Muscle of leg (tissue), 3 donors: ENCODE measurements at regions not wholly inside any gene's neighbourhood (a gene's known extent, or its start where the extent isn't known, plus 50 kb on each side); places are given as distances from the start of the nearest gene placed in this dataset.

ENCODE experiments used
- DNase-seq: peaks from one replicate; pipeline ENCODE4 v3.0.0; 2013
- H3K27ac ChIP-seq: one replicate; pipeline ENCODE4 v1.5.1; 2013; ENCODE audit warnings: mild to moderate bottlenecking, low read length, control low read depth
- H3K27me3 ChIP-seq: one replicate; pipeline ENCODE4 v1.6.1; 2013; ENCODE audit warnings: low read length; ENCODE audit not compliant: control insufficient read depth, insufficient read depth
- H3K36me3 ChIP-seq: one replicate; pipeline ENCODE4 v1.6.1; 2013; ENCODE audit warnings: low read length; ENCODE audit not compliant: control insufficient read depth, insufficient read depth
- H3K4me1 ChIP-seq: one replicate; pipeline ENCODE4 v1.6.1; 2013; ENCODE audit warnings: low read length; ENCODE audit not compliant: control insufficient read depth, insufficient read depth
- H3K4me3 ChIP-seq: one replicate; pipeline ENCODE4 v1.5.1; 2013; ENCODE audit warnings: low read length, control low read depth
- H3K9me3 ChIP-seq: replicated peaks from 2 replicates; pipeline ENCODE4 v1.6.1; 2013; ENCODE audit warnings: low read depth, low read length; ENCODE audit not compliant: control insufficient read depth
- WGBS: methylation state at CpG from one replicate; pipeline ENCODE4 v1.1.5; 2013; ENCODE audit warnings: missing lambda C conversion rate; ENCODE audit not compliant: insufficient coverage; 5-methylcytosine and 5-hydroxymethylcytosine counted together

GRCh38 chr17:68705714-68706076, 104.5 kb upstream of the FAM20A start:
- DNase-seq = peak; percentile 63
- no CpG with 5 or more reads among the region's 3 CpGs for WGBS
- no peaks in the 10 kb centered on the region for H3K27me3 ChIP-seq
- no peaks in the 10 kb centered on the region for H3K9me3 ChIP-seq
- H3K27ac ChIP-seq = peak overlapping the region; percentile 23
- H3K36me3 ChIP-seq = no peaks in the 10 kb centered on the region
- H3K4me1 ChIP-seq = peaks cover 17% of the 10 kb centered on the region
- H3K4me3 ChIP-seq = no peak overlapping the region

- Histone ChIP-seq H3K4me1 (peaks cover 16% of the 10 kb centered on the region), H3K36me3 (no peaks in the 10 kb centered on the region), H3K27ac (peak overlapping the region; percentile 60), H3K9me3 (no peaks in the 10 kb centered on the region), H3K27me3 (no peaks in the 10 kb centered on the region), H3K4me3 (no peak overlapping the region)
- DNase-seq = peak; percentile 86
- WGBS = 42% methylated on average over 6 of the region's 11 CpGs
Observed at GRCh38 chr17:68704871-68705713, 103.9 kb upstream of the FAM20A start.

GRCh38 chr17:68701046-68701445, 99.9 kb upstream of the FAM20A start:
- no peak overlapping the region for H3K4me3 ChIP-seq
- no peak for DNase-seq
- no peaks in the 10 kb centered on the region for H3K27me3 ChIP-seq
- no CpG with 5 or more reads among the region's 2 CpGs for WGBS
- H3K36me3 ChIP-seq = no peaks in the 10 kb centered on the region
- H3K9me3 ChIP-seq = no peaks in the 10 kb centered on the region
- peak overlapping the region; percentile 47 for H3K27ac ChIP-seq
- peaks cover 21% of the 10 kb centered on the region for H3K4me1 ChIP-seq

- H3K9me3 ChIP-seq = no peaks in the 10 kb centered on the region
- no peak overlapping the region for H3K4me3 ChIP-seq
- H3K36me3 ChIP-seq = no peaks in the 10 kb centered on the region
- peaks cover 18% of the 10 kb centered on the region for H3K4me1 ChIP-seq
- no peak overlapping the region for H3K27ac ChIP-seq
- WGBS = 10% methylated on average over 2 of the region's 4 CpGs
- no peaks in the 10 kb centered on the region for H3K27me3 ChIP-seq
- peak; percentile 88 for DNase-seq
Observed at GRCh38 chr17:68700421-68700820, 99.3 kb upstream of the FAM20A start.

- 74% methylated on average over 4 of the region's 6 CpGs for WGBS
- DNase-seq = no peak
- Histone ChIP-seq H3K9me3 (no peaks in the 10 kb centered on the region), H3K4me1 (peaks cover 17% of the 10 kb centered on the region), H3K27me3 (no peaks in the 10 kb centered on the region), H3K4me3 (no peak overlapping the region), H3K36me3 (no peaks in the 10 kb centered on the region), H3K27ac (no peak overlapping the region)
Observed at GRCh38 chr17:68699936-68700335, 98.8 kb upstream of the FAM20A start.

GRCh38 chr17:68698746-68699145, 97.6 kb upstream of the FAM20A start:
- 0% methylated on average over 3 of the region's 3 CpGs for WGBS
- Histone ChIP-seq H3K36me3 (no peaks in the 10 kb centered on the region), H3K27ac (peak overlapping the region; percentile 57), H3K4me1 (peaks cover 14% of the 10 kb centered on the region), H3K4me3 (no peak overlapping the region), H3K27me3 (no peaks in the 10 kb centered on the region), H3K9me3 (no peaks in the 10 kb centered on the region)
- peak; percentile 90 for DNase-seq

GRCh38 chr17:68697850-68698361, 96.7 kb upstream of the FAM20A start:
- H3K4me1 ChIP-seq = peaks cover 14% of the 10 kb centered on the region
- no peaks in the 10 kb centered on the region for H3K9me3 ChIP-seq
- no CpG with 5 or more reads among the region's 1 CpG for WGBS
- no peaks in the 10 kb centered on the region for H3K36me3 ChIP-seq
- peak; percentile 83 for DNase-seq
- no peaks in the 10 kb centered on the region for H3K27me3 ChIP-seq
- no peak overlapping the region for H3K4me3 ChIP-seq
- H3K27ac ChIP-seq = peak overlapping the region; percentile 57

- Histone ChIP-seq H3K27me3 (no peaks in the 10 kb centered on the region), H3K4me3 (no peak overlapping the region), H3K27ac (no peak overlapping the region)
Observed at GRCh38 chr17:68695659-68696058, 94.5 kb upstream of the FAM20A start.

GRCh38 chr17:68694791-68695485, 93.8 kb upstream of the FAM20A start:
- H3K9me3 ChIP-seq = no peaks in the 10 kb centered on the region
- DNase-seq = no peak
- no peak overlapping the region for H3K27ac ChIP-seq
- peaks cover 11% of the 10 kb centered on the region for H3K4me1 ChIP-seq
- H3K4me3 ChIP-seq = no peak overlapping the region
- WGBS = 92% methylated on average over 3 of the region's 6 CpGs
- H3K36me3 ChIP-seq = no peaks in the 10 kb centered on the region
- no peaks in the 10 kb centered on the region for H3K27me3 ChIP-seq

More at GRCh38 chr17:68695659-68696058, 94.5 kb upstream of the FAM20A start:
- Histone ChIP-seq H3K9me3 (no peaks in the 10 kb centered on the region), H3K36me3 (no peaks in the 10 kb centered on the region), H3K4me1 (peaks cover 12% of the 10 kb centered on the region)
- 94% methylated on average over 2 of the region's 2 CpGs for WGBS
- no peak for DNase-seq

- H3K27me3 ChIP-seq = no peaks in the 10 kb centered on the region
- no CpG with 5 or more reads among the region's 8 CpGs for WGBS
- H3K27ac ChIP-seq = no peak overlapping the region
- no peaks in the 10 kb centered on the region for H3K9me3 ChIP-seq
- peaks cover 8% of the 10 kb centered on the region for H3K4me1 ChIP-seq
- H3K4me3 ChIP-seq = no peak overlapping the region
- no peaks in the 10 kb centered on the region for H3K36me3 ChIP-seq
- DNase-seq = no peak
Observed at GRCh38 chr17:68693896-68694295, 92.7 kb upstream of the FAM20A start.
